Nephron progenitor cell (in vitro differentiated cells): ENCODE measurements at regions not wholly inside any gene's neighbourhood (a gene's known extent, or its start where the extent isn't known, plus 50 kb on each side); places are given as distances from the start of the nearest gene placed in this dataset.

Source experiments
- DNase-seq: peaks from one replicate; pipeline ENCODE4 v3.0.0; 2021
- H3K27ac Mint-ChIP-seq: 2 replicates; pipeline ENCODE4 v1.8.0; 2021; ENCODE audit warnings: mild to moderate bottlenecking, moderate library complexity, mixed read lengths
- H3K27me3 Mint-ChIP-seq: 2 replicates; pipeline ENCODE4 v1.8.0; 2021; ENCODE audit warnings: mild to moderate bottlenecking, low read depth, mixed read lengths; ENCODE audit not compliant: poor library complexity
- H3K36me3 Mint-ChIP-seq: 2 replicates; pipeline ENCODE4 v1.8.0; 2021; ENCODE audit warnings: low read depth, mixed read lengths
- H3K4me1 Mint-ChIP-seq: 2 replicates; pipeline ENCODE4 v1.8.0; 2021; ENCODE audit warnings: mixed read lengths
- H3K4me3 Mint-ChIP-seq: 2 replicates; pipeline ENCODE4 v1.8.0; 2021; ENCODE audit warnings: mild to moderate bottlenecking, moderate library complexity, mixed read lengths
- H3K9me3 Mint-ChIP-seq: 2 replicates; pipeline ENCODE4 v1.8.0; 2021; ENCODE audit warnings: mild to moderate bottlenecking, moderate library complexity, mixed read lengths
- CTCF ChIP-seq: fragments of 200-600 bp; sonication (generic); IDR thresholded peaks from 2 replicates; pipeline ENCODE4 v1.5.0; 2021; ENCODE audit warnings: antibody characterized with exemption

- no peaks in the 10 kb centered on the region for H3K36me3 Mint-ChIP-seq
- no peaks in the 10 kb centered on the region for H3K9me3 Mint-ChIP-seq
- no peak overlapping the region for H3K27ac Mint-ChIP-seq
- peaks cover 15% of the 10 kb centered on the region for H3K4me1 Mint-ChIP-seq
- H3K4me3 Mint-ChIP-seq, result no peak overlapping the region
- no peaks in the 10 kb centered on the region for H3K27me3 Mint-ChIP-seq
- no peak for DNase-seq
- no peak for TF ChIP-seq CTCF
Observed at GRCh38 chr13:82565201-82565600, 1317.1 kb downstream of the SLITRK1 start.

- TF ChIP-seq CTCF, result no peak
- DNase-seq, result no peak
- no peaks in the 10 kb centered on the region for H3K36me3 Mint-ChIP-seq
- H3K4me3 Mint-ChIP-seq, result no peak overlapping the region
- no peaks in the 10 kb centered on the region for H3K9me3 Mint-ChIP-seq
- H3K27ac Mint-ChIP-seq, result no peak overlapping the region
- H3K27me3 Mint-ChIP-seq, result no peaks in the 10 kb centered on the region
- H3K4me1 Mint-ChIP-seq, result no peaks in the 10 kb centered on the region
Observed at GRCh38 chr13:82560889-82561288, 1321.4 kb downstream of the SLITRK1 start.

- DNase-seq, result no peak
- no peak for TF ChIP-seq CTCF
- Mint-ChIP-seq H3K9me3 (no peaks in the 10 kb centered on the region), H3K4me1 (no peaks in the 10 kb centered on the region), H3K4me3 (no peak overlapping the region), H3K27me3 (no peaks in the 10 kb centered on the region), H3K27ac (no peak overlapping the region), H3K36me3 (no peaks in the 10 kb centered on the region)
Observed at GRCh38 chr13:82522872-82523271, 1359.4 kb downstream of the SLITRK1 start.

GRCh38 chr13:82506805-82507414 is 1375.4 kb downstream of the SLITRK1 start:
- no peak for DNase-seq
- H3K27me3 Mint-ChIP-seq, result no peaks in the 10 kb centered on the region
- H3K27ac Mint-ChIP-seq, result no peak overlapping the region
- no peaks in the 10 kb centered on the region for H3K36me3 Mint-ChIP-seq
- no peak for TF ChIP-seq CTCF
- no peaks in the 10 kb centered on the region for H3K4me1 Mint-ChIP-seq
- no peaks in the 10 kb centered on the region for H3K9me3 Mint-ChIP-seq
- no peak overlapping the region for H3K4me3 Mint-ChIP-seq

GRCh38 chr13:82501834-82502233 is 1380.4 kb downstream of the SLITRK1 start:
- Mint-ChIP-seq H3K4me1 (no peaks in the 10 kb centered on the region), H3K36me3 (no peaks in the 10 kb centered on the region), H3K27ac (no peak overlapping the region), H3K9me3 (no peaks in the 10 kb centered on the region), H3K27me3 (no peaks in the 10 kb centered on the region), H3K4me3 (no peak overlapping the region)
- TF ChIP-seq CTCF, result no peak
- no peak for DNase-seq

GRCh38 chr13:82480415-82480814 is 1401.9 kb downstream of the SLITRK1 start:
- H3K36me3 Mint-ChIP-seq, result no peaks in the 10 kb centered on the region
- H3K27me3 Mint-ChIP-seq, result peaks cover 3% of the 10 kb centered on the region
- no peaks in the 10 kb centered on the region for H3K4me1 Mint-ChIP-seq
- no peaks in the 10 kb centered on the region for H3K9me3 Mint-ChIP-seq
- TF ChIP-seq CTCF, result peak; percentile 41
- DNase-seq, result no peak
- no peak overlapping the region for H3K27ac Mint-ChIP-seq
- no peak overlapping the region for H3K4me3 Mint-ChIP-seq
